T-helper 17 cell (primary cell): ENCODE measurements at regions not wholly inside any gene's neighbourhood (a gene's known extent, or its start where the extent isn't known, plus 50 kb on each side); places are given as distances from the start of the nearest gene placed in this dataset.
"Not testable (repeated sequence)": the region's sequence is repeated elsewhere in the genome, so short reads cannot be mapped to it uniquely, and the experiment has no call there.

Experiments
- ATAC-seq: fragments of 150-1000 bp; cut with Tn5 transposase; 2 replicates; pipeline ENCODE4 v1.10.0; 2021; ENCODE audit warnings: mild to moderate bottlenecking, moderate library complexity
- DNase-seq, 3 donors: peaks; one replicate each; pipeline versions ENCODE4 v3.0.0 to v3.0.0-alpha.2; 2020 to 2021
- H3K9me3 ChIP-seq: one replicate; pipeline ENCODE4 v1.7.0; 2013; ENCODE audit warnings: low read length, mild to moderate bottlenecking; ENCODE audit not compliant: control insufficient read depth, poor library complexity, severe bottlenecking
- H3K27ac Mint-ChIP-seq: one replicate; pipeline ENCODE4 v1.8.0; 2022; ENCODE audit warnings: mild to moderate bottlenecking, moderate library complexity, mixed read lengths
- H3K27me3 Mint-ChIP-seq: one replicate; pipeline ENCODE4 v1.8.0; 2022; ENCODE audit warnings: mixed read lengths
- H3K36me3 Mint-ChIP-seq: one replicate; pipeline ENCODE4 v1.8.0; 2022; ENCODE audit warnings: low read depth, mixed read lengths
- H3K4me1 Mint-ChIP-seq: one replicate; pipeline ENCODE4 v1.8.0; 2022; ENCODE audit warnings: mild to moderate bottlenecking, mixed read lengths
- H3K4me3 Mint-ChIP-seq: one replicate; pipeline ENCODE4 v1.8.0; 2022; ENCODE audit warnings: mild to moderate bottlenecking, moderate library complexity, mixed read lengths

GRCh38 chr20:4439461-4439860 is 190.4 kb upstream of the ADRA1D start:
- DNase-seq = no peak
- H3K9me3 ChIP-seq = no peaks in the 10 kb centered on the region
- ATAC-seq = no peak
- Mint-ChIP-seq H3K4me1 (no peaks in the 10 kb centered on the region), H3K27me3 (peaks cover 9% of the 10 kb centered on the region), H3K27ac (no peak overlapping the region), H3K4me3 (no peak overlapping the region), H3K36me3 (no peaks in the 10 kb centered on the region)

DNA sequence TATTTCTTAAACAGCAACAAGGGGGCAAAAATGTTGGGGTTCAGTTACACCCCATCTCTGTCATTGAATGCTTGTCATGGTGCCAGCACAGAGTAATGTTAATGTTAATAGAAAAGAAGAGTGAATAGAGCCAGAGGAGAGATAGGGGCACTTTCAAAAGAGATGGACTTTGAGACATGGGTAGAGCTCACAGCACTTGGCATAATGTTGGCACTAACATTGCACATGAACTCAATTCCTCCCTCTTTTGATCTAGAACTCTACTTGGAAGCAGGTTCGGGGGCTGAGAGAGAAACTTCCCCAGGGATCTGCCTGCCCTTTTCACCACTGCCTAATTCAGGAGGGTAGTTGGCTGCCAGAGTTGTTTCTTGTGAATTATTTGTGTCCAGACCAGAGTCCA is 188.0 kb upstream of the ADRA1D start:
- no peak for ATAC-seq
- no peaks in the 10 kb centered on the region for H3K9me3 ChIP-seq
- Mint-ChIP-seq H3K27ac (no peak overlapping the region), H3K4me1 (no peaks in the 10 kb centered on the region), H3K4me3 (no peak overlapping the region), H3K36me3 (peaks cover 2% of the 10 kb centered on the region), H3K27me3 (peaks cover 24% of the 10 kb centered on the region)
- DNase-seq = no peak

DNA sequence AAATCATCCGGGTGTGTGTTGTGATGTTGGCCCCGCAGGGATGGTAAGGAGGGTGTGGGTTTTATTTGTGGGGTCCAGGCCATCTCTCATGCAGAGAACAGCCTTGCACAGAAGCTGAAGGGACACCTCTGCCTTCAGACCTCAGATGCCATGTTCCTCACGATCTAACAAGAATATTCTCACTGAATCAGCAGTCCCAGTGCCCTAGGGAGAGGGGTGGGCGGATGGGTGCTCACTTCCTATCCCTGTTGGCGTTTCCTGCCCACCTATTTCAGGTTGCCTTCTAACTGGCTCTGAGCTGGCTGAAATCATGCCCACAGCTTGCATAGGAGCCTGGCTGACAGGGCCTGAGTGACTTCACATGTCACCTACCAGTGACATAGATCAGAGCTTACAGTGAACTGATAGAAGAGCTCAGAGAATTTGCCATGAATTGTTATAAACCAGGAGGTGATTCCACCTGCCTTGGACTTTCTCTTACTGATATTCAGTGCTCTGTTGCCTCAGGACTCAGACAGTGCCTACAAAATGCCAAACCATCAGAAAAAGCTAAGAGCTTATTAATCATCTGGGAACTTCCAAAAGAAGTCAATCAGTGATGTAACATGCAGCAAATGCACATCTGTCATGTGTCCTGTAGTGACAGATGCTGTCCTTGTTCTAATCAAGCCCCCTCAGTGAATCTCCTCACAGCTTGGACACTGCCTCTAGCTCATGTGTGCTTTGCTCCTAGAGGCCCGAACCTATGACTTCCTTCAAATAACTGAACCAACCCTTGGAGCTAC is 186.8 kb upstream of the ADRA1D start:
- H3K27ac Mint-ChIP-seq = no peak overlapping the region

GRCh38 chr20:4435225-4435624 is 186.1 kb upstream of the ADRA1D start:
- H3K4me3 Mint-ChIP-seq = no peak overlapping the region
- ATAC-seq (no peak), DNase-seq (no peak)
- peaks cover 37% of the 10 kb centered on the region for H3K27me3 Mint-ChIP-seq
- no peak overlapping the region for H3K27ac Mint-ChIP-seq
- no peaks in the 10 kb centered on the region for H3K4me1 Mint-ChIP-seq
- peaks cover 2% of the 10 kb centered on the region for H3K36me3 Mint-ChIP-seq
- no peaks in the 10 kb centered on the region for H3K9me3 ChIP-seq

More for the DNA sequence above, 186.8 kb upstream of the ADRA1D start:
- no peaks in the 10 kb centered on the region for H3K9me3 ChIP-seq
- peaks cover 37% of the 10 kb centered on the region for H3K27me3 Mint-ChIP-seq
- no peak for DNase-seq
- ATAC-seq = no peak
- H3K36me3 Mint-ChIP-seq = peaks cover 2% of the 10 kb centered on the region
- H3K4me1 Mint-ChIP-seq = no peaks in the 10 kb centered on the region
- no peak overlapping the region for H3K4me3 Mint-ChIP-seq

- no peaks in the 10 kb centered on the region for H3K4me1 Mint-ChIP-seq
- H3K27ac Mint-ChIP-seq = no peak overlapping the region
- peaks cover 41% of the 10 kb centered on the region for H3K27me3 Mint-ChIP-seq
- H3K9me3 ChIP-seq = no peaks in the 10 kb centered on the region
- ATAC-seq (no peak), DNase-seq (no peak)
- peaks cover 2% of the 10 kb centered on the region for H3K36me3 Mint-ChIP-seq
- no peak overlapping the region for H3K4me3 Mint-ChIP-seq
Measured at GRCh38 chr20:4434681-4435080, 185.6 kb upstream of the ADRA1D start.

DNA sequence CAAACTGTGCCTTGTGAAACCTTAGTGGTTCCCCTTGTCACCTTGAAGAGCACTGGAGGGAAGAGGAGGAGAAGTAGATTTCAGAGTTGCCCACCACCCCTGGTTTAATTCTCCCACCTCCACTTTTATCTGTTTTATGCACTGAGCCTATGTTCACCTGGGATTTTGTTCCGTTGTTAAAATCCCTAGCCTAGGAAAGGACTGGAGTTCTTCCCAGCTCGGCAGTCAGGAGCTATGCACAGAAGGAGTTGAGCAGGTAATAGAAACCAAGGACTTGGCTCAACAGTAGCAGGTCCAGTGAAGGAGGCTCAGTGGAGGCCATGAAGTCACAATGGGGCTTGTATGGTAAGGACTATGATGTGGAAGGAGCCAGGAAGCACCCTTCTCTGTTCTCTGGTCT is 182.4 kb upstream of the ADRA1D start:
- ATAC-seq = no peak
- H3K4me3 Mint-ChIP-seq = no peak overlapping the region

GRCh38 chr20:4430826-4431225 is 181.7 kb upstream of the ADRA1D start:
- H3K27me3 Mint-ChIP-seq = peaks cover 53% of the 10 kb centered on the region
- not testable (repeated sequence) for H3K27ac Mint-ChIP-seq, DNase-seq, H3K9me3 ChIP-seq, H3K4me1 Mint-ChIP-seq, H3K36me3 Mint-ChIP-seq, H3K4me3 Mint-ChIP-seq, ATAC-seq

More for the DNA sequence above, 182.4 kb upstream of the ADRA1D start:
- Mint-ChIP-seq H3K36me3 (peaks cover 2% of the 10 kb centered on the region), H3K27ac (no peak overlapping the region), H3K27me3 (peaks cover 53% of the 10 kb centered on the region), H3K4me1 (no peaks in the 10 kb centered on the region)
- H3K9me3 ChIP-seq = no peaks in the 10 kb centered on the region
- no peak for DNase-seq

DNA sequence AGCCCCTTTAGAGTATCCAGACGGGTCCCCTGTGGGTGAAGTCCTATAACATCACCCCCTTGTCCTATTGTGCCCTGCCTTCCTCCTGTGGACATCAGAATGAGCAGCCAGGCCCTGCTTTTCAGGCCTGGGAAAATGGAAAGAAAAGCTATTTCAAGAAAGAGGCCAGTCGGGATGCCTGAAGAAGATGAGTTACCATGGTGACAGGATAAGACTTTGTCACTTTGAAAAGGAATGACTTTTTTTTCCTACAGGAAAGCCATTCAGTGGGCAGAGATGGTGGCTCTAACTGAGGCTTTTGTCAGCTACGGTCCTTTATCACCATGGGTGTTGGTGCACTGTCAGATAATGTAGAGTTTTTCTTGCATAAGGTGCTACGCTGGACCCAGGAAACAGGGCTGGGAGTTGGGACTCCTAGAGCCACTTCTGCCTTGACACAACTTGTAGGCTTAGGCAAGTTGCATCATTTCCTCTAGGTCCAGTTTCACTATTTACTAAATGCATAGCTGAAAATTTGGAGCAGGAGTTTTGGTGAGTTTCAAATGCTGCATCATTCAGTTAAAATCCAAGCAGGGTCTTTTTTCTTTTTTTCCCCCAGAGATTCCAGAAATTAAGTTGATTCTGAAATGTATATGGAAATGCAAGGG is 179.0 kb upstream of the ADRA1D start:
- peaks cover 64% of the 10 kb centered on the region for H3K27me3 Mint-ChIP-seq
- DNase-seq (no peak), ATAC-seq (no peak)
- no peak overlapping the region for H3K27ac Mint-ChIP-seq
- H3K36me3 Mint-ChIP-seq = no peaks in the 10 kb centered on the region
- H3K4me3 Mint-ChIP-seq = no peak overlapping the region
- H3K4me1 Mint-ChIP-seq = no peaks in the 10 kb centered on the region
- H3K9me3 ChIP-seq = no peaks in the 10 kb centered on the region

DNA sequence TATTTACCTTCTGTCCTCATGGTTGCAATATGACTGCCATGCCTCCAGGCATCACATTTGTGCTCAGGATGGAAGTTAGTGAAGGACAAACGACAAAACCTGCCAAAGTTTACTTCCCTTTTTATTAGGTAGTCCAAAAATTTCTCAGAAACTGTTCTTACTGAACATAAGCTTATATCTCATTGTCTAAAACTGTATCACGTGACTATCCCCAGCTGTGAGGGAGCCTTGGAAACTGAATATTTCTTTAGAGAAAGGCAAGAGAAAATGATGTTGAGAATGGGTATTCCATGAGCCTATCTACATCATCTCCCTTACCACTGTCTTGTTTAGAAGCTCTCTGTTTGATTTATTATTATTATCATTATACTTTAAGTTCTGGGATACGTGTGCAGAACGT is 169.1 kb upstream of the ADRA1D start:
- DNase-seq (no peak), ATAC-seq (no peak)
- H3K9me3 ChIP-seq = no peaks in the 10 kb centered on the region
- Mint-ChIP-seq H3K27ac (no peak overlapping the region), H3K36me3 (no peaks in the 10 kb centered on the region), H3K27me3 (peaks cover 22% of the 10 kb centered on the region), H3K4me1 (no peaks in the 10 kb centered on the region), H3K4me3 (no peak overlapping the region)

GRCh38 chr20:4415281-4415680 is 166.2 kb upstream of the ADRA1D start:
- ATAC-seq (no peak), DNase-seq (no peak)
- H3K9me3 ChIP-seq = no peaks in the 10 kb centered on the region
- Mint-ChIP-seq H3K4me1 (no peaks in the 10 kb centered on the region), H3K36me3 (no peaks in the 10 kb centered on the region), H3K27me3 (peaks cover 37% of the 10 kb centered on the region), H3K27ac (no peak overlapping the region), H3K4me3 (no peak overlapping the region)

DNA sequence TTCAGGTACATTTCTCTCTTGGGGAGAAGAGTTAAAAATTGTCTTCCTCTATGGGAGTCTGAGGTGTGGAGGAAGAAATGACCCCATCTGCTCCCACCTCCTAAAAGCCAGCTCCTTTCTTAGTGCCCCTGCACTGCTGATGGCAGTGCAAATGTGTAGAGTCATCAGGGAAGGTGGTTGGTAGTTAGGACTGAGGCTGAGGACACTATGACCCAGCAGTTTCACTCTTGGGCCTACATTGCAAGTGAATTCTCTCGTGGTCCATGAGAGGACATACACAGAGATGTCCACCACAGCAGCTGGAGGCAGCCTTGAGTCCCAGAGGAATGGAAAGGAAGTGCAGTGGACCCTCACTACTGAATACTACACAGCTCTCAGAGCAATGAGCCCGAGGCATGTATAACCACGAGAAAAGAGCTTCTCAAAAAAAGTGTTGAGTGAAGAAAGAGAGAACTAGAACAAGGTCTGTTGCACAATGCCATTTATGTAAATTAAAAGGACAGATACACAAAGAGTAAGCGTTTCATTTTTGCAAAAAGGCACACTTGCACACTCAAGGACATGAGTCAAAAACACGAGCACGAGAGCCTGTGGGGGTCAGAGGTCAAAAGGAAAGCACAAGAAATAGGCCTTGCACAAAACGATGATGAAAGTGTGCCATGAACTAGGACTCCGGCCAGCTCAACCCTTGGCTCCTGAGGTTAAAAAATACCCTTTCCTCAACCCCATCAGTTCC is 164.4 kb upstream of the ADRA1D start:
- Mint-ChIP-seq H3K4me1 (no peaks in the 10 kb centered on the region), H3K27ac (no peak overlapping the region), H3K4me3 (no peak overlapping the region), H3K27me3 (peaks cover 43% of the 10 kb centered on the region), H3K36me3 (no peaks in the 10 kb centered on the region)
- H3K9me3 ChIP-seq = no peaks in the 10 kb centered on the region
- ATAC-seq (no peak), DNase-seq (no peak)

- no peaks in the 10 kb centered on the region for H3K36me3 Mint-ChIP-seq
- no peak overlapping the region for H3K4me3 Mint-ChIP-seq
- ATAC-seq (no peak), DNase-seq (no peak)
- no peak overlapping the region for H3K27ac Mint-ChIP-seq
- H3K4me1 Mint-ChIP-seq = no peaks in the 10 kb centered on the region
- peaks cover 43% of the 10 kb centered on the region for H3K27me3 Mint-ChIP-seq
- no peaks in the 10 kb centered on the region for H3K9me3 ChIP-seq
Measured at GRCh38 chr20:4412216-4412615, 163.1 kb upstream of the ADRA1D start.

DNA sequence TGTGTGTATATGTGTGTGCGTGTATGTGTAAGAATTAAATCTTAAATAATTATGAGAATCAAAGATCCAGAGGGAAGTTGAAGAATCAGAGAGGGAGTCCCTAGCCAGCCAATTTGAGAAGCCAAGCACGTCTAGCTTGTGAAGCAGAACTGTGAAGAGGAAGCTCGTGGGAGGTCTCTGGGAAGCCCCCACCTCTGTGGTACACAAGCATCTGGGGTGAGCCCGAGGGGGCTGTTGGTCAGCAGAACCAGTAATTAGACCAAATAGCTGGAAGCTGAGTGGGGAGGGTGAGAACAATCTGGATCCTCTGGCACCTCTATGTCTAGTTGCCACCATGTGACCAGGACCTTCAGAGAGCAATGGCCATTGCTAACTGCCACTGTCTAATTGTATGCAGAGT is 162.7 kb upstream of the ADRA1D start:
- H3K4me1 Mint-ChIP-seq = no peaks in the 10 kb centered on the region
- H3K36me3 Mint-ChIP-seq = no peaks in the 10 kb centered on the region
- DNase-seq (no peak), ATAC-seq (no peak)
- peaks cover 43% of the 10 kb centered on the region for H3K27me3 Mint-ChIP-seq
- no peaks in the 10 kb centered on the region for H3K9me3 ChIP-seq
- no peak overlapping the region for H3K4me3 Mint-ChIP-seq
- no peak overlapping the region for H3K27ac Mint-ChIP-seq
